ENCODE measurements at regions not wholly inside any gene's neighbourhood (a gene's known extent, or its start where the extent isn't known, plus 50 kb on each side); places are given as distances from the start of the nearest gene placed in this dataset.

DNA sequence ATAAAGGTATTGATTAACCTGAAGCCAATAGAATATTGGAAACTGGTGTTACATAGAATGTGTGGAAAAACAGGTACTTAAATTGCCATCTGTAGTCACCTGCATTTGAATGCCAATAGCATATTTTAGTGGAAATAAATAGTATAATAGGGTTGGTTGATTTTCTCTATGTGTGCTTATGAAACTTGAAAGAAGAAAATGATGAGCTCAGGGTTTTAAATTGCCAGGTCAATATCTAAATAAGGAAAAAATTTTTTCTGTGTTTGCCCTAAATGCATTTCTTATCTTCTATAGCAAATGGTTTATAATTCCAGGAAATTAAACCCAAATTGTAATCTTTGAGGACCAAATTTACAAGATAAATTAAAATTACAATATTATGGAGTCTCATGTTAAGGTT, 626.6 kb downstream of the CDH8 start:
- H3K27ac ChIP-seq (replicated peaks in 1 of 4) = no peak overlapping the region
- no peak for TF ChIP-seq POLR2A (IDR thresholded peaks at IDR 0.05; ENCODE audit: low read depth)
- TF ChIP-seq, protein P1, sequence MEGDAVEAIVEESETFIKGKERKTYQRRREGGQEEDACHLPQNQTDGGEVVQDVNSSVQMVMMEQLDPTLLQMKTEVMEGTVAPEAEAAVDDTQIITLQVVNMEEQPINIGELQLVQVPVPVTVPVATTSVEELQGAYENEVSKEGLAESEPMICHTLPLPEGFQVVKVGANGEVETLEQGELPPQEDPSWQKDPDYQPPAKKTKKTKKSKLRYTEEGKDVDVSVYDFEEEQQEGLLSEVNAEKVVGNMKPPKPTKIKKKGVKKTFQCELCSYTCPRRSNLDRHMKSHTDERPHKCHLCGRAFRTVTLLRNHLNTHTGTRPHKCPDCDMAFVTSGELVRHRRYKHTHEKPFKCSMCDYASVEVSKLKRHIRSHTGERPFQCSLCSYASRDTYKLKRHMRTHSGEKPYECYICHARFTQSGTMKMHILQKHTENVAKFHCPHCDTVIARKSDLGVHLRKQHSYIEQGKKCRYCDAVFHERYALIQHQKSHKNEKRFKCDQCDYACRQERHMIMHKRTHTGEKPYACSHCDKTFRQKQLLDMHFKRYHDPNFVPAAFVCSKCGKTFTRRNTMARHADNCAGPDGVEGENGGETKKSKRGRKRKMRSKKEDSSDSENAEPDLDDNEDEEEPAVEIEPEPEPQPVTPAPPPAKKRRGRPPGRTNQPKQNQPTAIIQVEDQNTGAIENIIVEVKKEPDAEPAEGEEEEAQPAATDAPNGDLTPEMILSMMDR (IDR thresholded peaks at IDR 0.05) = no peak
- no peak for TF ChIP-seq EP300 (IDR thresholded peaks at IDR 0.05)
- no peak for TF ChIP-seq POLR2AphosphoS5 (IDR thresholded peaks at IDR 0.05)
- H3K4me3 ChIP-seq = no peak overlapping the region
- H3K27me3 ChIP-seq = no peaks in the 10 kb centered on the region
- intact Hi-C loops (cut with DNase I) = no loop called here
- DNase-seq (ENCODE audit: extremely low spot score) = no peak
- no peaks in the 10 kb centered on the region for H3K9me3 ChIP-seq
- H3K4me1 ChIP-seq = no peaks in the 10 kb centered on the region
- no peaks in the 10 kb centered on the region for H3K36me3 ChIP-seq

DNA sequence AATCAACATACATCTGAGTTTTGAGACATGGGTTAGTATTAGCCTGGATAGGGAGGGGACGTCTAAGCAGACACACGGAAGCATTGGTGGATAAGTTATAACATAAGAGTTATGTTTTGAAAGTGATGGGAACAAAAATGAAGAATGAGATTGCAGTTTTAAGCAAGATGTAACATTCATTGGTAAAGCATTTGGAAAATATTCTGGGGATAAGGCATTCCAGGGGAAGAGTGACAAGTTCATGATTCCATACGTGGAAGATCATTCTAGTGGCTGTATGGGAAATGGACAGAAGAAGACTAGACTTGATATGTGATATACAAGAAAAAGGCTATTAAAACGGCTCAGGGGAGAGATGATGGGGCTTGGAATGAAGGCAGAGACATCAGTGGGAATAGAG, 632.9 kb downstream of the CDH8 start:
- Histone ChIP-seq H3K27me3 (no peaks in the 10 kb centered on the region), H3K4me1 (no peaks in the 10 kb centered on the region), H3K9me3 (no peaks in the 10 kb centered on the region), H3K36me3 (no peaks in the 10 kb centered on the region), H3K4me3 (no peak overlapping the region), H3K27ac (replicated peaks in 1 of 4) (no peak overlapping the region)
- 80% methylated on average over 4 of the region's 4 CpGs for WGBS
- DNase-seq (ENCODE audit: extremely low spot score) = no peak
- TF ChIP-seq POLR2AphosphoS5 (IDR thresholded peaks at IDR 0.05) (no peak), POLR2A (IDR thresholded peaks at IDR 0.05; ENCODE audit: low read depth) (no peak), EP300 (IDR thresholded peaks at IDR 0.05) (no peak)
- TF ChIP-seq, protein P1 (IDR thresholded peaks at IDR 0.05) = no peak
- intact Hi-C loops (cut with DNase I) = no loop called here

DNA sequence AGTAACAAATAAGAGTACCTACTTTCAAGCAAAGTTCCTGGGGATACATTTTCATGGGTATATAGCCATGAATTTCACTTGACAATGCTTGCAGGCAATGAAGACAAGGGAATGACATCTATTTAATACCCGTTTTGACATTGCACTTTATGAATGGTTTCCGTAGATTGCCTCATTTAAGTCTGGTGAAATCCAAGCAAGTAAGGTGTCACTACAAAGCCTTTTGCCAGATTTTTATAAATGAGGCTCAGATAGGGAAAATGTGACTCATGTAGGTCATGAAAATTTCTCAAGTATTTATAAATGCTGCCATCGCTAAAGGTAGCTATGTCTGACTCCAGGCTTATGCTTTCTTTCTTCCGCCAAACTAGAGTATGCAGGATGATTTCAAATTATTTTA, 644.3 kb downstream of the CDH8 start:
- WGBS = 40% methylated on average over 4 of the region's 4 CpGs
- intact Hi-C loops (cut with DNase I) = no loop called here
- Histone ChIP-seq H3K4me3 (no peak overlapping the region), H3K27ac (replicated peaks in 1 of 4) (no peak overlapping the region), H3K27me3 (no peaks in the 10 kb centered on the region), H3K9me3 (no peaks in the 10 kb centered on the region), H3K36me3 (no peaks in the 10 kb centered on the region), H3K4me1 (peaks cover 0 to 8% (median 3%) of the 10 kb centered on the region in 4 donors)
- no peak for DNase-seq (ENCODE audit: extremely low spot score)
- TF ChIP-seq POLR2AphosphoS5 (IDR thresholded peaks at IDR 0.05) = no peak
- TF ChIP-seq, protein P1 (IDR thresholded peaks at IDR 0.05) = no peak
- TF ChIP-seq EP300 (IDR thresholded peaks at IDR 0.05) = no peak
- no peak for TF ChIP-seq POLR2A (IDR thresholded peaks at IDR 0.05; ENCODE audit: low read depth)

DNA sequence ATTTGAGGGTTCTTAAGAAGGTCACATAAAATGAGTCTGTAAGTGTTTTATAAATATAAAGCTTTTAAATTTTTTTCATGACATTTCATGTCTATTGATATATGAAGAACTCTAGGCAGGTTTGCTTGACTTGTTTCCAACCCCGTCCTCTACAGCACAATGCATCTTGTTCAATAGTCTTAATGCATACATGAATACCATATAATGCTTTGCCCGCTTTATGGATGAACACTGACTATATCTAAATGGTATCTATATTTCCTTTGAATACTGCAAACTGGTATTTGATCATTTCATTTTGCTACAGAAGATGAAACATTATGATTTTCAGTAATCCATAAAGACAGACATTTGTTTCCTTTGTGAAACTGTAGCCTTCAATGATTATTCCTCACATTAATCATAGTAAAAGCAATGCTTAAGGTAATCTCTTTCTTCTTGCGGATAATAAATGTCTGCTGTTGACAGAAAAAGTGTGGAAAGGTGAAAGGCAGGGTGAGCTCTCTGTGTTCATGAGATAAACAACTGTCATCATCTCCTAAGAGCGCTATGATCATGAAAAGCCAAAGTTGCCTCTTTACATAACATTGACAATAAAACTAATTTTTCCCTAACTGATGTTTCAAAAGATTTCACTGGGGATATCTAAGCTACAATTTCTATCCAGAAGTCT, 645.1 kb downstream of the CDH8 start:
- Histone ChIP-seq H3K36me3 (no peaks in the 10 kb centered on the region), H3K4me1 (peaks cover 0 to 8% (median 3%) of the 10 kb centered on the region in 4 donors), H3K27me3 (no peaks in the 10 kb centered on the region), H3K9me3 (no peaks in the 10 kb centered on the region), H3K27ac (replicated peaks in 1 of 4) (no peak overlapping the region), H3K4me3 (no peak overlapping the region)
- 74% methylated on average over 4 of the region's 4 CpGs for WGBS
- intact Hi-C loops (cut with DNase I) = no loop called here
- DNase-seq (ENCODE audit: extremely low spot score) = no peak
- TF ChIP-seq POLR2A (IDR thresholded peaks at IDR 0.05; ENCODE audit: low read depth) = no peak
- TF ChIP-seq, protein P1 (IDR thresholded peaks at IDR 0.05) = no peak
- no peak for TF ChIP-seq POLR2AphosphoS5 (IDR thresholded peaks at IDR 0.05)
- TF ChIP-seq EP300 (IDR thresholded peaks at IDR 0.05) = no peak
